GM19395 (cell line): ENCODE measurements at regions not wholly inside any gene's neighbourhood (a gene's known extent, or its start where the extent isn't known, plus 50 kb on each side); places are given as distances from the start of the nearest gene placed in this dataset.

Experiments used
- ATAC-seq: cut with Tn5 transposase; IDR thresholded peaks from one replicate; pipeline ENCODE4 v1.9.1; 2021; ENCODE audit warnings: mild to moderate bottlenecking, moderate library complexity; ENCODE audit not compliant: unreplicated experiment

DNA sequence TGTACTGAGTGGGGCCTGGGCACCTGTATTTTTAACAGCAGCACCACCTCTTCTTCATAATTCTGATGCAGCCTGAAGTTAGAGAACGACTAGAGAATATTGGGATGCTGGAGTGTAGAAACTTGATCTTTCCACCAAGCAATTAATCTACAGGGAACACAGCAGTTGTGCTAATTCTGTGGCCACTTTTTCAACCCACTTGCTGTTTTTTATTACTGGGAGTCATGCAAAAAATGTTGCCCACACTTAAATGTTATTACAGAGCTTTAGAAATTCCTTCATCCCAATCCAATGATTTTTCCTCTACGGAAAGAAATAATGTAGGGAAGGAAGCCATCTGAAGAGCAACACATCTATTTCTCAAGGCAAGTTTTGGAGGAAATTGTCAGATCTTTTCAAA, 190.9 kb upstream of the TUT7 start:
- ATAC-seq: no peak

DNA sequence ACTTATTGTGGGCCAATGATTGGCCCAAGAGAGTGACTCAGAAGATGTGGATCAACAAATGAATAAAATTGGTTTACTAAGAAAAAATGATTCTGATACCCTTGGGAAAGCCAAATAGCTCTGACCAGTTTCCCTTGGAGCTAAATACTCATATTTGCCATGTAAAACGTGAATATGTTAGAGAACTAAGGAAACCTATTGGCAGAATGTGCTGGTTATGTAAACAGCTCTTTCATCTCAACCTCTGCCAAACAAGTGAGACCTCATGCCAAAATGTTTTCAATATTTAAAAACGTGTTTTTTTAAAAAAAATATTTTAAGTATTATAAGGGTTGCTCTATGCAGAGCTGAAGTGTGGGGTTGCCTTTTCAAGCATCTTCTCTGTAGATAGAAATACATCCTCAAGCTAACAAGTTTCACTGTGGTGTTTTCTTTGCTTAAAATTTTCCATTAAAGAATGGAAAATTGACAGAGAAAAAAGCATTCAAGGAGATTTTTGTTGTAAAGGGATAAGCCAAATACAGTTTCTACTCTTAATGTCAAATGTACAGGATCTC, 186.9 kb upstream of the TUT7 start:
- ATAC-seq: no peak

DNA sequence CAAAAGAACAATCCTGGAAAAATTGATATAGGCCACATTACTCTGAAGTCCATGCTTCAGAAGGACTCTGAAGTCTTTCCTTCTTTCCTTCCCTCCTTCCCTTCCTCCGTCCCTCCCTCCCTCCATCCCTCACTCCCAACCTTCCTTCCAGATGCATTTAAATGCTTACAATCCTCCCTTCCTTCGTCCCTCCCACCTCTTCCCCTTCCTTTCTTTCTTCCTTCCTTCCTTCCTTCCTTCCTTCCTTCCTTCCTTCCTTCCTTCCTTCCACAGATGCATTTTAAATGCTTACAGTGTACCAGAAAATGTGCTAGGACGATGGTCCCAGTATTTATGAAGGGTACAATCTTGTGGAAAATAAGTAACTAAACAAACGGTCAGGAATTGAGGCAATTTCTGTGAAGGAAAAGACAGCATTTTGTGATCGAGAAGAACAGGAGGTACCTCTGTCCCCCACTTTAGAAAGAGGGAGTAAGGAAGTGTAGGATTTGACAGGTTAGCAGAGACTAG, 181.3 kb upstream of the TUT7 start:
- no peak for ATAC-seq

DNA sequence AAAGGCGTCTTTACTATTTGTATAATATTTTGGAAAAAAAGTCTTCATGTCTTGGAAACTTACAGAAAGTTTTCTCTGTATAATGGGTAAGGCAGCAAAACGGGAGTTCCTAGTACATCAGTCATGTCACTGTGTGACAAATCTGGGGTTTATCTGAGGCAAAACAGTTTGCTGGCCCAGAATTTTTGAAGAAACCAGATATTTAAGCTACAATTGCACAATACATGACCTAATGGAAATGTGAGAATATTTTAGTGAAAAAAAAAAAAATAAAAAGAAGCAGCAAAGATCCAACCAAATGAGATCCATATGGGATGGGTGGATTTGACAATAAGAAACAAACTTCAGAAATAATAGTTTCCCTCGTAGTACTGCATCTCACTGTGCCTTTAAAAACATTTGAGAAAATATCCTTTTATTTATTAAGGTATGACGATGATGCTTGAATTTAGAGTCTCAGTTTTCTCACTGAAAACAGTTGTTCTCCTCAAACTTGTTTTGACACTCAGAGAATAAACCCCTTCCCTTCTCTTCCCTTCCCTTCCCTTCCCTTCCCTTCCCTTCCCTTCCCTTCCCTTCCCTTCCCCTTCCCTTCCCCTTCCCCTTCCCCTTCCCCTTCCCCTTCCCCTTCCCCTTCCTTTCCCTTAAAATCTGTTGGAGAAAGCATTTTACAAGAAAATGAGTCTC, 180.5 kb upstream of the TUT7 start:
- ATAC-seq: no peak

GRCh38 chr9:86531971-86532640, 177.9 kb upstream of the TUT7 start:
- ATAC-seq: no peak

DNA sequence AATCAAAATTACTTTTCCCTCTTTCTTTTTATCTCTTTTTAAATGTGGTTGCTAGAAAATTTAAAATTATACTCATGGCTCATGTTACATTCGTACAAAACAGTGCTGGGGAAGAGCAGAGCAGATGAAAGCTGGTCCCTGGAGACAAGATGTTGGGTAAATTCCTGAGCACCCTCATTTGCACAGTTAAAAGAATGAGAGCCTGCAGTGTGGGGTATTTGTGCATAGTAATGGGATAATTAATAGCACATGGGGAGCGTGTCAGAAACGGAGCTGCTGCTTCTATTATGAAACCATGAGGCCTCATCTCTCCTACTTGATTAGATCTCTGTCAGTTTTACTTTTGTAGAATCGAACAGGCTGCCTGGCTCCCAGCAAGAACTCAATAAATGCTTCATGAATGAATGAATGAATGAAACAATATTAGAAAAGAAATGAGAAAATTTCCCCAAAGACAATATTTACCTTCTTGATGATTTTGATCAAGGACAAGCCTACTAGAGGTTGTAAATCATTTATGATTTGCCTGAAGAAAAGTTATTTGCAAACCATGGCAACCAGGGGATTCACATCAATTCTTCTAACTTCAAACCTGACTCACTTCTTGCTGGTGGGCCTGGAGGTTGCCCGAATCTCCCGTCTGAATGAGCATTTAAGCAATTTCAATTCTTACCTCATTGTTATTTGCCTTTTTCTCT, 177.2 kb upstream of the TUT7 start:
- ATAC-seq: no peak

- ATAC-seq: no peak
These were observed 175.5 kb upstream of the TUT7 start for GRCh38 chr9:86529496-86530275.

- no peak for ATAC-seq
These were observed 171.8 kb upstream of the TUT7 start for GRCh38 chr9:86526021-86526420.

- no peak for ATAC-seq
These were observed 171.0 kb upstream of the TUT7 start for GRCh38 chr9:86525182-86525581.

- no peak for ATAC-seq
These were observed 167.8 kb upstream of the TUT7 start for GRCh38 chr9:86521977-86522376.

DNA sequence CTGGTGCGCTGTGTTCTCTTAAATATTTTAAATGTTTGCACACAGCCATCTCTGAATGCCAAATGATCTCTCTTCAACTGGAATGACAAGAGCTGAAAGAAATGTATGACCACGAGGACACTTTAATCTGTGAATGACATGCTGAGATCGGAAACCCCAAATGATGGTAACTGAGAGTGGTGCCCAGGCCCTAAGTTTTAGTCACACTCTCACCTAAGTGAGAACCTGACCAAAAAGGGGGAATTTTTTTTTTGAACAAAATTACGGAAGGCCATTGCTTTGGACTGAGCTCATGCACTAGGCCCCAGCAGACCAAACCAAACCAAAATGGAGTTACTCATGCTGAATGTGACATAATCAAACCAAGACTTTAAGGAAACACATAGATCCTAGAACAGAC, 167.1 kb upstream of the TUT7 start:
- ATAC-seq: no peak

GRCh38 chr9:86519066-86519615, 164.9 kb upstream of the TUT7 start:
- ATAC-seq: no peak

GRCh38 chr9:86517475-86517874, 163.3 kb upstream of the TUT7 start:
- no peak for ATAC-seq

DNA sequence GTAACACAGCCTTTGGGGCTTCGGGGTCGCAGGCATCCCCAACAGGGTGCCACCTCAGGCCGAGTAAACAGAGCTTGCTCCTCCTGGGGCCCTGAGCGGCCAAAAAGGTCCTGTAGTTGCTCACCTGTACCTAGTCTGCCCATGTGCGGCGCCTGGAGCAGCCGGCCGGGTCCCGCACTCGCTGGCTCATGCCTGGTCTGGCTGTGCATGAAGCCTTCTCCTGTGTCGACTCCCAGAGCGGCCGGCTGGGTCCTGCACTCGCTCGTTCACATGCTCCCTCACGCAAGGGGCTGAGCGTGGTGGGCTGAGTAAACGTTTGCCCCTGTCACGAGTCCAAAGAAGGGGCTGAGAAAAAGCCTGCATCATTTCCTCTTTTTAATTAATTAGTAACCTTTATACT, 162.4 kb upstream of the TUT7 start:
- ATAC-seq: no peak

GRCh38 chr9:86515221-86515620, 161.0 kb upstream of the TUT7 start:
- ATAC-seq: no peak

GRCh38 chr9:86513429-86513828, 159.2 kb upstream of the TUT7 start:
- no peak for ATAC-seq

GRCh38 chr9:86512929-86513328, 158.7 kb upstream of the TUT7 start:
- no peak for ATAC-seq

DNA sequence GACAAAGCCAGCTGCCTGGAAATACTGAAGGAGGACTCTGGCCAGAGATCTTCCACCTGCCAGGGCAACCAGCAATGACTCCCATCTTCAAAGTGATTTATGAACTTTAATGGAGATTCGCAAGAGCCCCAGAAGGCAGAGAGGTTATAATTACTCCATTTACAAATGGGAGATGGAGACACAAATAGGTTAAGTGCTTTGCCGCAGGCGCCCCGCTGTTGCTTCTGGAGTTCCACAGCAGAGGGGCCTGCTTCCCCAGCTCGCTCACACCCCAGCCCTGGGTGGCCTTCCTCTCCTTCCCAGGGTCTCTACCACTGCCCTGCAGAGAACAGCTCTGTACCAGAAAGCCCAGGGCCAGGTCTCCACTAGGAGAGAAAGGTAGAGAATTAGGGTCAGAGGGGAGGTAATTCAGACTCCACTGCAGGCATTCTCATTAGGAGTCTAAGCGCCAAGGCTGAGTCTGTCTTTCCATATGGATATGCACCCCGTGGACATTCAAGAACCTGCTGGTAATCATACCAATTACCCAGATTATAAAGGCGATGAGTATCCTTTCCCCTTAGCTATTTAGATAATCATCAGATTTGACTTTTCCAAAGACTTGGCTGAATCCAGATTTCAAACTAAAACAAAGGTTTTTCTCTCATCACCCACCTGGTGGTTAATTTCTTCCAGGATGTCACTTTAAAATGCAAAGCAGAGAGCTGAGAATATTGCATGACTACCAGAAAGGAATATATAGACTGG, 157.6 kb upstream of the TUT7 start:
- no peak for ATAC-seq

DNA sequence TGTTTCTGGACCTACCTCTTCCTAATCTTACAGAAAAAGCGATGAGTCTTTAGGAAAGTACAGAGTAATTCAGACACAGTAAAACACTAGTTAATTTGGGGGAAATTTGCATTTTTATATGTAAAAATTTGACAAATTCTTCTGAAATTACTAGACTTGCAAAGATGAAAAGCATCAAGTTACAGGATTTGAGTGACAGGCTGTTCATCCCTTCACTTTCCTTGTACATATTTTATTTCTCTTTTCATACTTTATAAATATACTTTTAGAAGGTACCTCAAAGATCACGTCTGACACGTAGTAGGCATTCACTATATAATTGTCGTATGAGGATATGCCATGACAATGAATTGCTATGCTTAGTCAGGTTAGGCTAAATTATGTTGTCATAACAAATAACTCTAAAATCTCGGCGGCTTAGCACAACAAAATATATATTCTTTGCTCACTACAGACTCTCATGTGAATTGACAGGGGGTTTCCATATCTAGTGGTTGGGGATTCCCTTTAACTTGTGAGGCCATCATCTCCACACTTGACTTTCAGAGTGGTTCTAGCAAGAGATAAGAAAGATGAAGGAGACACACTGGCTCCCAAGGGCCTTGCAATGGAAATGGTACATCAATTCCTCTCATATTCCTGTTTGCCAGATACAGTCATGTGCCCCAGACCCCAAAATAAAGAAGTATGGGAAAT, 154.1 kb upstream of the TUT7 start:
- peak; percentile 71 for ATAC-seq
